Liver (tissue), 8 donors: ENCODE measurements at regions not wholly inside any gene's neighbourhood (a gene's known extent, or its start where the extent isn't known, plus 50 kb on each side); places are given as distances from the start of the nearest gene placed in this dataset.

Experiments
- DNase-seq: peaks from one replicate; pipeline ENCODE4 v3.0.0-alpha.2; 2017; ENCODE audit warnings: low spot score
- H3K27ac ChIP-seq, 2 donors: one replicate each; pipeline ENCODE4 v1.7.0; 2013; ENCODE audit warnings: inconsistent platforms in 2 of 2, low read length in 2 of 2, control low read depth in 1 of 2, low read depth in 1 of 2, mild to moderate bottlenecking in 1 of 2
- H3K27me3 ChIP-seq, 4 donors: one replicate each; pipeline versions ENCODE4 v1.6.1 to v1.7.0; 2013; ENCODE audit warnings: low read length in 3 of 4, inconsistent platforms in 1 of 4, mild to moderate bottlenecking in 1 of 4, moderate library complexity in 1 of 4; ENCODE audit not compliant: control insufficient read depth in 4 of 4, insufficient read depth in 4 of 4
- H3K36me3 ChIP-seq, 4 donors: one replicate each; pipeline versions ENCODE4 v1.6.1 to v1.7.0; 2013; ENCODE audit warnings: low read length in 3 of 4, mild to moderate bottlenecking in 3 of 4, low read depth in 1 of 4, moderate library complexity in 1 of 4; ENCODE audit not compliant: control insufficient read depth in 4 of 4, insufficient read depth in 3 of 4
- H3K4me1 ChIP-seq, 4 donors: one replicate each; pipeline versions ENCODE4 v1.6.1 to v1.7.0; 2013; ENCODE audit warnings: low read length in 3 of 4, mild to moderate bottlenecking in 3 of 4, moderate library complexity in 1 of 4; ENCODE audit not compliant: control insufficient read depth in 4 of 4, insufficient read depth in 4 of 4
- H3K4me3 ChIP-seq, 3 donors: one replicate each; pipeline versions ENCODE4 v1.6.1 to v1.7.0; 2013; ENCODE audit warnings: low read length in 3 of 3, control low read depth in 1 of 3, low read depth in 1 of 3, mild to moderate bottlenecking in 1 of 3
- H3K9ac ChIP-seq, 2 donors: one replicate each; pipeline ENCODE4 v1.7.0; 2013; ENCODE audit warnings: low read length in 2 of 2, mild to moderate bottlenecking in 2 of 2, moderate library complexity in 2 of 2, control low read depth in 1 of 2, low read depth in 1 of 2
- H3K9me3 ChIP-seq, 4 donors: one replicate each; pipeline versions ENCODE4 v1.6.1 to v1.7.0; 2013; ENCODE audit warnings: low read length in 3 of 4; ENCODE audit not compliant: control insufficient read depth in 4 of 4
- EGR1 ChIP-seq, 2 donors: IDR thresholded peaks; 2 replicates each; pipeline ENCODE4 v1.6.1; 2016 to 2018; ENCODE audit warnings: antibody characterized with exemption in 2 of 2, low read depth in 2 of 2
- FOXA1 ChIP-seq: IDR thresholded peaks from 2 replicates; pipeline ENCODE4 v1.6.1; 2016; ENCODE audit warnings: antibody characterized with exemption
- FOXA2 ChIP-seq: IDR thresholded peaks from 2 replicates; pipeline ENCODE4 v1.6.1; 2016; ENCODE audit warnings: antibody characterized with exemption
- GABPA ChIP-seq, 2 donors: IDR thresholded peaks in 1 of 2; conservative IDR thresholded peaks in 1 of 2; 2 replicates each; pipeline ENCODE4 v1.6.1; 2016; ENCODE audit warnings: antibody characterized with exemption in 2 of 2, mild to moderate bottlenecking in 1 of 2, moderate library complexity in 1 of 2
- HNF4A ChIP-seq, 2 donors: conservative IDR thresholded peaks; 2 replicates each; pipeline ENCODE4 v1.6.1; 2016; ENCODE audit warnings: antibody characterized with exemption in 2 of 2, mild to moderate bottlenecking in 2 of 2
- HNF4G ChIP-seq: IDR thresholded peaks from 2 replicates; pipeline ENCODE4 v1.6.1; 2016; ENCODE audit warnings: antibody characterized with exemption
- JUND ChIP-seq, 2 donors: IDR thresholded peaks; 2 replicates each; pipeline ENCODE4 v1.6.1; 2016; ENCODE audit warnings: antibody characterized with exemption in 2 of 2
- NR2F2 ChIP-seq: IDR thresholded peaks from 2 replicates; pipeline ENCODE4 v1.6.1; 2016; ENCODE audit warnings: antibody characterized with exemption
- RAD21 ChIP-seq, 2 donors: IDR thresholded peaks; 2 replicates each; pipeline ENCODE4 v1.6.1; 2016; ENCODE audit warnings: antibody characterized with exemption in 2 of 2, mild to moderate bottlenecking in 2 of 2
- RXRA ChIP-seq, 2 donors: IDR thresholded peaks; 2 replicates each; pipeline ENCODE4 v1.6.1; 2017 to 2018; ENCODE audit warnings: antibody characterized with exemption in 2 of 2, mild to moderate bottlenecking in 1 of 2
- SP1 ChIP-seq: IDR thresholded peaks from 2 replicates; pipeline ENCODE4 v1.6.1; 2018; ENCODE audit warnings: antibody characterized with exemption, mild to moderate bottlenecking
- TAF1 ChIP-seq: conservative IDR thresholded peaks from 2 replicates; pipeline ENCODE4 v1.6.1; 2016; ENCODE audit warnings: antibody characterized with exemption, mild to moderate bottlenecking
- YY1 ChIP-seq: IDR thresholded peaks from 2 replicates; pipeline ENCODE4 v1.6.1; 2016; ENCODE audit warnings: antibody characterized with exemption, mild to moderate bottlenecking
- WGBS: extraction: QIAGEN DNeasy Blood & Tissue Kit; methylation state at CpG from one replicate; pipeline ENCODE4 v1.1.7; 2013; 5-methylcytosine and 5-hydroxymethylcytosine counted together
- TF ChIP-seq, protein P1 (sequence below): IDR thresholded peaks from 2 replicates; pipeline ENCODE4 v1.6.1; 2016; ENCODE audit warnings: antibody characterized with exemption
- TF ChIP-seq, protein P2 (sequence below): IDR thresholded peaks from 2 replicates; pipeline ENCODE4 v1.6.1; 2016; ENCODE audit warnings: antibody characterized with exemption
- TF ChIP-seq, protein P3 (sequence below): IDR thresholded peaks from 2 replicates; pipeline ENCODE4 v1.6.1; 2016; ENCODE audit warnings: antibody characterized with exemption, mild to moderate bottlenecking
- TF ChIP-seq, protein P4 (sequence below): IDR thresholded peaks from 2 replicates; pipeline ENCODE4 v1.6.1; 2016; ENCODE audit warnings: antibody characterized with exemption
- TF ChIP-seq, protein P5 (sequence below): fragments of 150-350 bp; IDR thresholded peaks from 2 replicates; pipeline ENCODE4 v1.5.1; 2017; ENCODE audit warnings: improper control_type of control experiment, low read depth, low read length; ENCODE audit not compliant: missing input control
- donor health status: healthy.
- donor health status: healthy.
- donor health status: healthy.
- donor health status: healthy.
- donor health status: healthy.

DNA sequence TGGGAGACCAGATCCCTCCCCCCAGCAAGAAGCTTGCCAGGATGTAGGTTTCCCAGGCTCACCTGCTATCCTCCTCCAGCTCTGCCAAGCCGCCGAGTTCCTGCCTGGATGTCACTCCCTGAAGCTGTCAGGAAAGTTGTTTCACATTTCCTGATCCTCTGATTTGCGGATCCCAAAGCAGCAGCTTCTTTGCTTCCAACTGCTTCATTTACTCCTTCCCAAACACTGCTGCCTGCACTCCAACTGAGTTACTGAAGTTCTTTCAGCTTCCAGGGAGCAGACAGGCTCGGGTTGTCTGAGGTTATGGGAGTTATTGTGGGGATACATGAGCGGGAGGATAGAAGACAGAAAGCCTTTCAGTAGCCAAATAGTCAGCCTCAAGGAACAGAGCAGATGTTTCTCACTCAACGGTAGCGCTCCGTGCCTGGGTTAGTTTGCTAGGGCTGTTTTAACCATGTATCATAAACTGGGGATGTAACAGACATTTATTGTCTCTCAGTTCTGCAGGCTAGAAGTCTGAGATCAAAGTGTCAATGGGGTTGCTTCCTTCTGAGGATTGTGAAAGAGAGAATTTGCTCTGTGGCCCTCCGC, 516.0 kb downstream of the REEP3 start:
- Histone ChIP-seq H3K9ac (no peak overlapping the region), H3K27me3 (no peaks in the 10 kb centered on the region), H3K27ac (no peak overlapping the region), H3K9me3 (no peaks in the 10 kb centered on the region), H3K4me3 (no peak overlapping the region), H3K36me3 (no peaks in the 10 kb centered on the region), H3K4me1 (peaks cover 0 to 7% (median 2%) of the 10 kb centered on the region in 4 donors)
- WGBS, result 70% methylated on average over 9 of the region's 9 CpGs
- DNase-seq, result no peak
- no peak for TF ChIP-seq SP1
- TF ChIP-seq TAF1, result no peak
- TF ChIP-seq GABPA (IDR thresholded peaks at IDR 0.05 in 1 of 2, conservative IDR thresholded peaks at IDR 0.05 in 1 of 2), result no peak
- TF ChIP-seq EGR1 (IDR thresholded peaks at IDR 0.05; ENCODE audit: low read depth in 2 of 2), result no peak
- TF ChIP-seq HNF4A (conservative IDR thresholded peaks at IDR 0.05), result no peak
- TF ChIP-seq, protein P1, sequence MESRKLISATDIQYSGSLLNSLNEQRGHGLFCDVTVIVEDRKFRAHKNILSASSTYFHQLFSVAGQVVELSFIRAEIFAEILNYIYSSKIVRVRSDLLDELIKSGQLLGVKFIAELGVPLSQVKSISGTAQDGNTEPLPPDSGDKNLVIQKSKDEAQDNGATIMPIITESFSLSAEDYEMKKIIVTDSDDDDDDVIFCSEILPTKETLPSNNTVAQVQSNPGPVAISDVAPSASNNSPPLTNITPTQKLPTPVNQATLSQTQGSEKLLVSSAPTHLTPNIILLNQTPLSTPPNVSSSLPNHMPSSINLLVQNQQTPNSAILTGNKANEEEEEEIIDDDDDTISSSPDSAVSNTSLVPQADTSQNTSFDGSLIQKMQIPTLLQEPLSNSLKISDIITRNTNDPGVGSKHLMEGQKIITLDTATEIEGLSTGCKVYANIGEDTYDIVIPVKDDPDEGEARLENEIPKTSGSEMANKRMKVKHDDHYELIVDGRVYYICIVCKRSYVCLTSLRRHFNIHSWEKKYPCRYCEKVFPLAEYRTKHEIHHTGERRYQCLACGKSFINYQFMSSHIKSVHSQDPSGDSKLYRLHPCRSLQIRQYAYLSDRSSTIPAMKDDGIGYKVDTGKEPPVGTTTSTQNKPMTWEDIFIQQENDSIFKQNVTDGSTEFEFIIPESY, result no peak
- no peak for TF ChIP-seq HNF4G
- TF ChIP-seq FOXA1, result no peak
- no peak for TF ChIP-seq JUND (IDR thresholded peaks at IDR 0.05)
- TF ChIP-seq, protein P2, sequence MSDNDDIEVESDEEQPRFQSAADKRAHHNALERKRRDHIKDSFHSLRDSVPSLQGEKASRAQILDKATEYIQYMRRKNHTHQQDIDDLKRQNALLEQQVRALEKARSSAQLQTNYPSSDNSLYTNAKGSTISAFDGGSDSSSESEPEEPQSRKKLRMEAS, result no peak
- TF ChIP-seq, protein P3, sequence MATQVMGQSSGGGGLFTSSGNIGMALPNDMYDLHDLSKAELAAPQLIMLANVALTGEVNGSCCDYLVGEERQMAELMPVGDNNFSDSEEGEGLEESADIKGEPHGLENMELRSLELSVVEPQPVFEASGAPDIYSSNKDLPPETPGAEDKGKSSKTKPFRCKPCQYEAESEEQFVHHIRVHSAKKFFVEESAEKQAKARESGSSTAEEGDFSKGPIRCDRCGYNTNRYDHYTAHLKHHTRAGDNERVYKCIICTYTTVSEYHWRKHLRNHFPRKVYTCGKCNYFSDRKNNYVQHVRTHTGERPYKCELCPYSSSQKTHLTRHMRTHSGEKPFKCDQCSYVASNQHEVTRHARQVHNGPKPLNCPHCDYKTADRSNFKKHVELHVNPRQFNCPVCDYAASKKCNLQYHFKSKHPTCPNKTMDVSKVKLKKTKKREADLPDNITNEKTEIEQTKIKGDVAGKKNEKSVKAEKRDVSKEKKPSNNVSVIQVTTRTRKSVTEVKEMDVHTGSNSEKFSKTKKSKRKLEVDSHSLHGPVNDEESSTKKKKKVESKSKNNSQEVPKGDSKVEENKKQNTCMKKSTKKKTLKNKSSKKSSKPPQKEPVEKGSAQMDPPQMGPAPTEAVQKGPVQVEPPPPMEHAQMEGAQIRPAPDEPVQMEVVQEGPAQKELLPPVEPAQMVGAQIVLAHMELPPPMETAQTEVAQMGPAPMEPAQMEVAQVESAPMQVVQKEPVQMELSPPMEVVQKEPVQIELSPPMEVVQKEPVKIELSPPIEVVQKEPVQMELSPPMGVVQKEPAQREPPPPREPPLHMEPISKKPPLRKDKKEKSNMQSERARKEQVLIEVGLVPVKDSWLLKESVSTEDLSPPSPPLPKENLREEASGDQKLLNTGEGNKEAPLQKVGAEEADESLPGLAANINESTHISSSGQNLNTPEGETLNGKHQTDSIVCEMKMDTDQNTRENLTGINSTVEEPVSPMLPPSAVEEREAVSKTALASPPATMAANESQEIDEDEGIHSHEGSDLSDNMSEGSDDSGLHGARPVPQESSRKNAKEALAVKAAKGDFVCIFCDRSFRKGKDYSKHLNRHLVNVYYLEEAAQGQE, result no peak
- no peak for TF ChIP-seq RAD21 (IDR thresholded peaks at IDR 0.05)
- TF ChIP-seq YY1, result no peak
- no peak for TF ChIP-seq NR2F2

DNA sequence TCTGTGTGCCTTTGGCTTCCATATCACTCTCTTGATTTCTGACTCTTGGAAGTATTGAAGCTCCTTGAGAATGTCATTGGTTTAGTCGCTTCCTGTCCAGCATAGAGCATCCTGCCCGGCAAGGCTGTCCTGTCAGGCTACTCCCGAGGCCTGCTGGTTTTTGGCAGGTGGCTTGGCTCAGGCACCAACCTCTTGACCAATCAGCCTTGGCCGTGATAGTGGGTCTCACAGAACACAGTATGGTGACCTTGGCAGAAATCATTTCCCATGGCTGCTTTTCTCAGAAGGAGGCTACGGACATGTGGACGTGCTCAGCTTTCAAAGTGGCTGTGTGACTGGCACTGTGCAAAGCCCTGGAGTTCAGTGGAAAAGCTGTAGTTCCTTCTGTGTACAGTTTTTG, 516.9 kb downstream of the REEP3 start:
- no peak for TF ChIP-seq HNF4G
- no peak for TF ChIP-seq RXRA (IDR thresholded peaks at IDR 0.05)
- TF ChIP-seq, protein P1, result no peak
- TF ChIP-seq, protein P4, sequence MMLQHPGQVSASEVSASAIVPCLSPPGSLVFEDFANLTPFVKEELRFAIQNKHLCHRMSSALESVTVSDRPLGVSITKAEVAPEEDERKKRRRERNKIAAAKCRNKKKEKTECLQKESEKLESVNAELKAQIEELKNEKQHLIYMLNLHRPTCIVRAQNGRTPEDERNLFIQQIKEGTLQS, result no peak
- TF ChIP-seq, protein P3, result no peak
- no peak for TF ChIP-seq EGR1 (IDR thresholded peaks at IDR 0.05; ENCODE audit: low read depth in 2 of 2)
- TF ChIP-seq, protein P2, result no peak
- TF ChIP-seq, protein P5, sequence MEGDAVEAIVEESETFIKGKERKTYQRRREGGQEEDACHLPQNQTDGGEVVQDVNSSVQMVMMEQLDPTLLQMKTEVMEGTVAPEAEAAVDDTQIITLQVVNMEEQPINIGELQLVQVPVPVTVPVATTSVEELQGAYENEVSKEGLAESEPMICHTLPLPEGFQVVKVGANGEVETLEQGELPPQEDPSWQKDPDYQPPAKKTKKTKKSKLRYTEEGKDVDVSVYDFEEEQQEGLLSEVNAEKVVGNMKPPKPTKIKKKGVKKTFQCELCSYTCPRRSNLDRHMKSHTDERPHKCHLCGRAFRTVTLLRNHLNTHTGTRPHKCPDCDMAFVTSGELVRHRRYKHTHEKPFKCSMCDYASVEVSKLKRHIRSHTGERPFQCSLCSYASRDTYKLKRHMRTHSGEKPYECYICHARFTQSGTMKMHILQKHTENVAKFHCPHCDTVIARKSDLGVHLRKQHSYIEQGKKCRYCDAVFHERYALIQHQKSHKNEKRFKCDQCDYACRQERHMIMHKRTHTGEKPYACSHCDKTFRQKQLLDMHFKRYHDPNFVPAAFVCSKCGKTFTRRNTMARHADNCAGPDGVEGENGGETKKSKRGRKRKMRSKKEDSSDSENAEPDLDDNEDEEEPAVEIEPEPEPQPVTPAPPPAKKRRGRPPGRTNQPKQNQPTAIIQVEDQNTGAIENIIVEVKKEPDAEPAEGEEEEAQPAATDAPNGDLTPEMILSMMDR, result no peak
- TF ChIP-seq JUND (IDR thresholded peaks at IDR 0.05), result no peak
- no peak for TF ChIP-seq SP1
- TF ChIP-seq HNF4A (conservative IDR thresholded peaks at IDR 0.05), result no peak
- TF ChIP-seq RAD21 (IDR thresholded peaks at IDR 0.05), result no peak
- no peak for TF ChIP-seq FOXA2
- Histone ChIP-seq H3K9me3 (no peaks in the 10 kb centered on the region), H3K27ac (no peak overlapping the region), H3K4me1 (peaks cover 0 to 7% (median 2%) of the 10 kb centered on the region in 4 donors), H3K9ac (no peak overlapping the region), H3K36me3 (no peaks in the 10 kb centered on the region), H3K4me3 (no peak overlapping the region), H3K27me3 (no peaks in the 10 kb centered on the region)
- DNase-seq, result no peak
- 79% methylated on average over 6 of the region's 6 CpGs for WGBS
